ENCODE measurements at regions not wholly inside any gene's neighbourhood (a gene's known extent, or its start where the extent isn't known, plus 50 kb on each side); places are given as distances from the start of the nearest gene placed in this dataset.

DNA sequence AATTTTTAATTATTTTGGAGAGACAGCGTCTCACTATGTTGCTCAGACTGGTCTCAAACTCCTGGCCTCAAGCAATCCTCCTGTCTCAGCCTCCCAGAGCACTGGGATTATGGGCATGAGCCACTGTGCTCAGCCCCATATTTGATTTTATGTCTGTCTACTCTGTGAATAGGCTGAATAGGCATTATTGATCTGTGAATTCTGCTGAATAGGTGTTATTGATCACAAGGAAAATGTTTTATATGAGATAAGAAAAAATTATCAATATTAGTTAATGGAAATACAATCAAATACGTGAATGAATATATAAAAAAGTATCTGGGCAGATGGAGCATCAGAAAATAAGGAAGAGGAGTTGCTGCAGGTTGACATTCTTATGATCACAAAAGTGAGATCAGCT lies 483.4 kb upstream of the LARGE1 start:
- TF ChIP-seq CTCF (IDR thresholded peaks at IDR 0.05) (no peak), POLR2A (IDR thresholded peaks at IDR 0.05) (no peak)

Data from body of pancreas (tissue), 4 donors.